ENCODE measurements at regions not wholly inside any gene's neighbourhood (a gene's known extent, or its start where the extent isn't known, plus 50 kb on each side); places are given as distances from the start of the nearest gene placed in this dataset.

GRCh38 chr6:27059621-27060425 lies 187.7 kb upstream of the PRSS16 start:
- no peak for TF ChIP-seq POLR2A (IDR thresholded peaks at IDR 0.05)
- Histone ChIP-seq H3K36me3 (no peaks in the 10 kb centered on the region), H3K27ac (no peak overlapping the region), H3K4me3 (no peak overlapping the region), H3K27me3 (no peaks in the 10 kb centered on the region), H3K4me1 (ENCODE audit: insufficient read depth) (no peaks in the 10 kb centered on the region), H3K9me3 (no peaks in the 10 kb centered on the region)
- WGBS, 3 donors: 26 to 44% (median 32%) methylated on average over 10 of the region's 10 CpGs
- no peak for DNase-seq
- intact Hi-C loops (cut with DNase I): no loop called here

DNA sequence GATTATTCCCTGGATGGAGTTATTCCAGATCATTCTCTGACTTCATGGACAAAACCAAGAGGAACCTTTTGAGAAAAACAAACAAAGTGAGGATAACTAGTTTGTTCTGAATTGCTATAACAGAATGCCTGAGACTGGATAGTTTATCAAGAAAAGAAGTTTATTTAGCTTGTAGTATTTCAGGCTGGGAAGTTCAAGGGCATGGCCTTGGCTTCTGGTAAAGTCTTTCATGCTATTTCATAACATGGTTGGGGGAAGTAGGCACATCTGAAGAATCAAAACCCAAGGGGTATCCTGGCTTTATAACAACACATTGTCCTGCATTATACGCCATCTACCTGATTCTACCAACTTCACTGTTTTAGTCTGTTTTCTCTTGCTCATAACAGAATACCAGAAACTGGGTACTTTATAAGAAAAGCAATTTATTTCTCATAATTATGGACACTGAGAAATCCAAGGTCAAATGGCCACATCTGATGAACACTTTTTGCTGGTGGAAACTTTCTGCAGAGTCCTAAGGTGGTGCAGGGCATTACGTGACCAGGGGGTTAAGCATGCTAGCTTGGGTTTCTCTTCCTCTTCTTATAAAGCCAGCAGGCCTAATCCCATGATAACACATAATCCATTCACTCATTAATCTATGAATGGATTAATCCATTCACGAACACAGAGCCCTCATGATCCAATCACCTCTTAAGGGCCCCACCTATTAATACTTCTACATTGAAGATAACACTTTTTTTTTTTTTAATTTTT lies 186.1 kb upstream of the PRSS16 start:
- Histone ChIP-seq H3K27ac (no peak overlapping the region), H3K4me1 (ENCODE audit: insufficient read depth) (no peaks in the 10 kb centered on the region), H3K4me3 (no peak overlapping the region), H3K36me3 (no peaks in the 10 kb centered on the region), H3K27me3 (no peaks in the 10 kb centered on the region), H3K9me3 (no peaks in the 10 kb centered on the region)
- 86 to 92% (median 91%) methylated on average over 3 of the region's 3 CpGs for WGBS, 3 donors
- intact Hi-C loops (cut with DNase I): no loop called here
- no peak for DNase-seq
- TF ChIP-seq POLR2A (IDR thresholded peaks at IDR 0.05): no peak
- TF ChIP-seq EP300 (IDR thresholded peaks at IDR 0.05): no peak
- TF ChIP-seq, protein P1, sequence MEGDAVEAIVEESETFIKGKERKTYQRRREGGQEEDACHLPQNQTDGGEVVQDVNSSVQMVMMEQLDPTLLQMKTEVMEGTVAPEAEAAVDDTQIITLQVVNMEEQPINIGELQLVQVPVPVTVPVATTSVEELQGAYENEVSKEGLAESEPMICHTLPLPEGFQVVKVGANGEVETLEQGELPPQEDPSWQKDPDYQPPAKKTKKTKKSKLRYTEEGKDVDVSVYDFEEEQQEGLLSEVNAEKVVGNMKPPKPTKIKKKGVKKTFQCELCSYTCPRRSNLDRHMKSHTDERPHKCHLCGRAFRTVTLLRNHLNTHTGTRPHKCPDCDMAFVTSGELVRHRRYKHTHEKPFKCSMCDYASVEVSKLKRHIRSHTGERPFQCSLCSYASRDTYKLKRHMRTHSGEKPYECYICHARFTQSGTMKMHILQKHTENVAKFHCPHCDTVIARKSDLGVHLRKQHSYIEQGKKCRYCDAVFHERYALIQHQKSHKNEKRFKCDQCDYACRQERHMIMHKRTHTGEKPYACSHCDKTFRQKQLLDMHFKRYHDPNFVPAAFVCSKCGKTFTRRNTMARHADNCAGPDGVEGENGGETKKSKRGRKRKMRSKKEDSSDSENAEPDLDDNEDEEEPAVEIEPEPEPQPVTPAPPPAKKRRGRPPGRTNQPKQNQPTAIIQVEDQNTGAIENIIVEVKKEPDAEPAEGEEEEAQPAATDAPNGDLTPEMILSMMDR (IDR thresholded peaks at IDR 0.05): no peak

DNA sequence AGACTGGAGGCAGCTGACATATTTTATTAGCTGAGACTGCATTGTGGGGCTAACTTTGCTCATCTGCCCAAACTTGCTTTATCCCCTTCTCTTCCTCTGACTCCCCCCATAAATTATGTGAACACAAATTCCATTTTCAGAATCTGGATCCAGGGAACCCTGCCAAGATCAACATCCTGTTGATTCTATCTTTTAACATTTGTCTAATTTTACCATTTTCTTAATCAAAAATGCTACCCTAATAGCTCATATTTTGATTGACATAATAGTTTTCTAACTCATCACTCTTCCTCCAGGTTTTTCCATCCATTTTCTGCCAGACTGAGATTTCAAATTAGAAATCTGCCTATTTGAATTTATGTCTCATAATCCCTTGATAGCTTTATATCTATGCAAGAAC lies 184.7 kb upstream of the PRSS16 start:
- TF ChIP-seq POLR2A (IDR thresholded peaks at IDR 0.05) (no peak), EP300 (IDR thresholded peaks at IDR 0.05) (no peak)
- TF ChIP-seq, protein P1 (IDR thresholded peaks at IDR 0.05): no peak
- no peaks in the 10 kb centered on the region for H3K27me3 ChIP-seq

GRCh38 chr6:27065183-27065582 lies 182.3 kb upstream of the PRSS16 start:
- H3K36me3 ChIP-seq: no peaks in the 10 kb centered on the region
- TF ChIP-seq, protein P1 (IDR thresholded peaks at IDR 0.05): no peak
- intact Hi-C loops (cut with DNase I): no loop called here
- no peak overlapping the region for H3K27ac ChIP-seq
- WGBS, 3 donors: 79 to 89% (median 82%) methylated on average over 3 of the region's 3 CpGs
- H3K4me3 ChIP-seq: no peak overlapping the region
- H3K4me1 ChIP-seq (ENCODE audit: insufficient read depth): no peaks in the 10 kb centered on the region
- no peaks in the 10 kb centered on the region for H3K9me3 ChIP-seq
- no peak for DNase-seq
- no peaks in the 10 kb centered on the region for H3K27me3 ChIP-seq

More for the DNA sequence above, 184.7 kb upstream of the PRSS16 start:
- no peaks in the 10 kb centered on the region for H3K9me3 ChIP-seq
- H3K36me3 ChIP-seq: no peaks in the 10 kb centered on the region
- no peaks in the 10 kb centered on the region for H3K4me1 ChIP-seq (ENCODE audit: insufficient read depth)
- no peak for DNase-seq
- no peak overlapping the region for H3K27ac ChIP-seq
- intact Hi-C loops (cut with DNase I): no loop called here
- H3K4me3 ChIP-seq: no peak overlapping the region

- Histone ChIP-seq H3K4me3 (no peak overlapping the region), H3K27me3 (no peaks in the 10 kb centered on the region), H3K4me1 (ENCODE audit: insufficient read depth) (no peaks in the 10 kb centered on the region), H3K9me3 (no peaks in the 10 kb centered on the region), H3K36me3 (no peaks in the 10 kb centered on the region), H3K27ac (no peak overlapping the region)
- 19 to 25% (median 21%) methylated on average over 4 of the region's 4 CpGs for WGBS, 3 donors
- no peak for DNase-seq
- intact Hi-C loops (cut with DNase I): no loop called here
- TF ChIP-seq POLR2A (IDR thresholded peaks at IDR 0.05) (no peak), EP300 (IDR thresholded peaks at IDR 0.05) (no peak)
- TF ChIP-seq, protein P1 (IDR thresholded peaks at IDR 0.05): no peak
These were observed 181.1 kb upstream of the PRSS16 start for GRCh38 chr6:27066381-27066780.

Measured in ovary (tissue), 7 donors.